GM21825 (cell line): ENCODE measurements at regions not wholly inside any gene's neighbourhood (a gene's known extent, or its start where the extent isn't known, plus 50 kb on each side); places are given as distances from the start of the nearest gene placed in this dataset.
A peak's percentile ranks its signal among the peaks of the same experiment; 100 is the strongest.

Experiments
- ATAC-seq: cut with Tn5 transposase; IDR thresholded peaks from one replicate; pipeline ENCODE4 v1.9.1; 2021; ENCODE audit warnings: mild to moderate bottlenecking, moderate library complexity; ENCODE audit not compliant: unreplicated experiment

DNA sequence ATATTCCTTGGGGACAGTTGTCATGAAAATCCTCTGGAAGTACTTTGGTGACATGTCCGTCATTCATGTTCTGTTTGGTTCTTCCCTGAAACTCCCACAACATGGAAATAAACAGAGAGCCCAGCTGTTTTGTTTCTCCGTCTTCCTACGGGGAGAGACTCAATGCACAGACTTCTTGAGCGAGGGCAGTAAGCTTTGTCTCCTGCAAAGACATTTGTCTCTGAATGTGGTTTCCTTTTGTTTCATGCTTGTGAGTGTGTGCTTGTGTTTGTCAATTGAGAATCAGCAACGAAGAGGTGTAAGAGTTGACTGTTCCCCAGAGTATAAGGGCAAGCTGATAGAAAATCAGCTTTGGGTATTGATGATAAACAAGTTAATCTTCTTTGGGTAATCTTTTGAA is 643.0 kb upstream of the RBFOX1 start:
- no peak for ATAC-seq

DNA sequence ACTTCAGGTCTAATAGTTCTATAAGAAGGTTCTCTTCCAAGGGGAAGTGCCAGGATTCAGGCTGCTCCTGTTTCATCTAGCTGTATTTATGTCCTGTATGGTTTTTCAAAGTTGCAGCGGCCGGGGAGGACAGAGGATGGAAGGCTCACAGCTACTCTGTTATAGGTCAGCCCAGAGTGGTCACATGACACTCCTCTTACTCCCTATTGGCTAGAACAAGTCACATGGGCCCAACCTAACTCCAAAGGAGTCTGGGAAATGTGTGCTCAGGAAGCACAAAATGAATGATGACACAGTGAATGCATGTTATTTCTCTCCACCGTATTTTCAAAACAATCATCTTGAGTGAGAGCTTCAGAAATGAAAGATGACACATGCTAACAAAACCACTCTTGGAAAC is 645.1 kb upstream of the RBFOX1 start:
- no peak for ATAC-seq

DNA sequence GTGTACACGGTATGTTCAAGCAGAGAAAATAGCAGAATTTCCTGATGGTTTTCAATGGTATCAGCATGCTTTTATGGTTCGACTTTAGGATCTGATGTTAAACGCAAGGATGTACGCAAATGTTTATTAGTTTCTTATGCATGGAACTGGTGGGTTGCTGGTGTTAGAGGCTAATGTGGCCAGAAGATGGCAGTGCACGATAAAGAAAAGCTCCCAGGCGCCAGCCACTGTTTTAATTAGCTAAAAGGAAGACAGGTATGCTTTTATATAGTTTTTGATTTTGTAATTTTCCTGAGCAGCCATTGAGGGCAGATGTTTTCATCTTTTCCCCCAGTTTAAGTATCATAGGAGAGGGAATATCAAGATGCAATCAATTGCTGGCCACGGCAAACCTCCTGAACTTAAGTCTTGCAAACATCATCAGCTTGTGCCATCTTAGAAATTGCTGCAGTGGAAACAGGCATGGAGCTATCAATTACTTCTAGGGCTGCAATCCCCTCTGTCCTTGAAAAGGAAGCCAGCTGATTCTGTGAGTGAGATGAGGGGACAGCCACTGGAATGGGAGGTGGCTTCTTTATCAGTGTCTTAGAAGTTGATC is 648.5 kb upstream of the RBFOX1 start:
- ATAC-seq: no peak

GRCh38 chr16:6682142-6682811 is 650.4 kb upstream of the RBFOX1 start:
- peak; percentile 67 for ATAC-seq

DNA sequence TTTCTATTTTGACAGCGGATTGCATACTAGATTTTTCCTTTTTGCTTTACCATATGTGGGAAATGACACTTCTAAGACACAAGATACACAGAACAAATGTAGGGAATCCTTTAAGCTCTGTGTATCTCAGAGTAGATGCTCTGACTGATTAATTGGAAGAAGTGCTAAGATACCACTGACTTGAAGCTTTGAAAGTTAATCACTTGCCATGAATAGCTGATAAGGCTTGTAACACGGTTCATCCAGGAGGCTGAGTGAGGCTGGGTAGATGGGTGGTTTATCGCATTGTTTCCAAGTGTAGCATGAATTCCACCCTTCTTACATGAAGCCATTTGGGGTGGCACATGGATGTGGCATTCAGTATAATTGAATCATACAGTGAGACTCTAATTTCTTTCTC is 654.1 kb upstream of the RBFOX1 start:
- ATAC-seq: no peak

DNA sequence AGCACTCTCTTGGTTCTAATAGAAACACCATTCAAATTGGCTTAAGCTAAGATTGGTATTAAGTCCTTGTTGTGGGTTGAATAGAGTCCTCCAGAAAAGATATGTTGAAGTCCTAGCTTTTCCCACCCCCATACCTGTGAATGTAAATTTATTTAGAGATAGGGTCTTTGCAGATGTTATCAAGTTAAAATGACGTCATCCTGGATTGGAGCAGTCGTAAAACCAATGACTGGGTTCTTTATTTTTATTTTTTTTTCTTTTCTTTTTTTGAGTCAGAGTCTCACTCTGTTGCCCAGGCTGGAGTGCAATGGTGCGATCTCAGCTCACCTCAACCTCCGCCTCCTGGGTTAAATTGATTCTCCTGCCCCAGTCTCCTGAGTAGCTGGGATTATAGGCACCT is 658.6 kb upstream of the RBFOX1 start:
- ATAC-seq: no peak

DNA sequence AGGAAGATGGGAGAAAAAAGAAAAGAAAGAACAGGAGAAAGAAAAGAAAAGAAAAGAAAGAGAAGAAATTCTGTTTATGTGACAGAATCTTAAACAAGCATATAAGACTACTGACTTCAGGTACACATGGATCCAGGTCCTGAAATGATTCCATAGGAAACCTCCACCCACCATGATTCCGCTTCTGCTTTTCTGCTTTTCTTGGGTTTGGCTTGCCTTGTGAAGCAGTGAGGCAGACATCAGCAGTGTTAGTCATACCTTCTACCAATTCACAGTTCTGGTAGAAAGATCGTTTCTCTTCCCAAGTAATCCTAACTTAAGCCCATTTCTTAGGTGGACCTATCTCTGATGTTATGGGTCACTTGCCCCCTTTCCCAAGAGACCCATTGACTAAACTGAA is 660.1 kb upstream of the RBFOX1 start:
- ATAC-seq: no peak

GRCh38 chr16:6667393-6667792 is 665.3 kb upstream of the RBFOX1 start:
- ATAC-seq: no peak

DNA sequence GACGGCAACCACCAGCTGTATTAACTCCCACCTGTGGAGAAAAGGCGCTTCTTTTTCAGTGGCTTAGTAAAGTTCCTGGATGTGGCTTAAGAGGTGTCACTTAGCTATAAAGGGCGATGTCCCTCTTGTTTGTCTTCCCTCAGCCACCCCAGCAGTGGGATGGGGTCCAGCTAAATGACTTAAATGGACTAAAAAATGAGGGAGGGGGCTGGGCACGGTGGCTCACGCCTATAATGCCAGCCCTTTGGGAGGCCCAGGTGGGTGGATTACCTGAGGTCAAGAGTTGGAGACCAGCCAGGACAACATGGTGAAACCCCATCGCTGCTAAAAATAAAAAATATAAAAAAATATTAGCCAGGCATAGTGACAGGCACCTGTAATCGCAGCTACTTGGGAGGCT is 667.5 kb upstream of the RBFOX1 start:
- no peak for ATAC-seq

DNA sequence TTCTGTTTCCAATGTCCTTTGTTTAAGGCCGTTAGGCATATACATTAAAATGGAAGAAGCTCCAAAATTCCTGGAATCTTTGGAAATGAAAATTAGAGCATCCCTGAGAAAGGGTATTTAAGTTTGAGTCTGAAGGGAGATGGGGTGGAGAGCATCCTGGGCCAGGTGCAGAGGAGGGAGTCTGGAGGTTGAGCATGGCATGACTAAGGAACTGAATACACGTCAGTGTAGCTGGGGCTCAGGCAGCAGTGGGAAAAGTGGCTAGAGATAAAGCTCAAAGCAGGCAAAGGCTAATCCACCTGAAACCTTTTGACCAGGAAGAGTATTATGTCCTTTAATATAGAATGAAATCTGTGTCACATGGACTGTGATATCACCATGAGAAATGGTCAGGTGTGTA is 669.0 kb upstream of the RBFOX1 start:
- no peak for ATAC-seq

- no peak for ATAC-seq
Observed at GRCh38 chr16:6656760-6657159, 675.9 kb upstream of the RBFOX1 start.

DNA sequence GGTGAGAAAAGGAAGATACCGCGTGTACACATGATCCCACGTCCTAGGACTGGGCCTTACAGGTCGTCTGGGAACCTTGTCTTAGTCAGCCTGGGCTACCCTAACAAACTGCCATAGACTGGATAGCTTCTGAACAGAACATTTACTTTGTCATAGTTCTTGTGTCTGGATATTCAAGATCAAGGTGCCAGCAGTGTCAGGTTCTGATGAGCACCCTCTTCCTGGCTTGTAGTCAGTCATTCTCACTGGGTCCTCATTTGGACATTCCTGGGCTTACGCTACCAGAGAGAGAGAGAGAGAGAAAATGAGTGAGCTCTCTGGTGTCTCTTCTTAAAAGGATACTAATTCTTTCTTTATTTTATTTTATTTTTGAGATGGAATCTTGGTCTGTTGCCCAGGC is 685.8 kb upstream of the RBFOX1 start:
- no peak for ATAC-seq

GRCh38 chr16:6645768-6646568 is 686.7 kb upstream of the RBFOX1 start:
- ATAC-seq: no peak

GRCh38 chr16:6644916-6645315 is 687.7 kb upstream of the RBFOX1 start:
- no peak for ATAC-seq

GRCh38 chr16:6643080-6643686 is 689.5 kb upstream of the RBFOX1 start:
- no peak for ATAC-seq

- no peak for ATAC-seq
Observed at GRCh38 chr16:6642271-6642670, 690.4 kb upstream of the RBFOX1 start.

DNA sequence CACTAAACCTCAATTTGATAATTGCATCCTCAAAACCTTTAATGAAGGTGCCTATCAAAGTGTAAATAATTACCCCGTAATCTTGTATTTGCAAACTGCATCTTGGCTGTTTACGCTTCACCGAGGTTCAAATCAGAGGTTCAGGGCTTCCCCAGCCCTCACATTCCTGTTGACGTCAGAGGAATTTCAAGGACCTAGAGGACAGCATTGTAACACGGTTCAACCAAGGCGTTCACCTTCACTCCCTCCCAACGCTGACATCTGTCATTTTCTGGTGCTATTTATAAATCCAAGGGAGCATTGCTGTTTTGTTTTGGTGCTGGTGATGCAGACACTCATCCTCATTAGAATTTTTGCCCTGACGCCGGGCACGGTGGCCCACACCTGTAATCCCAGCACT is 691.6 kb upstream of the RBFOX1 start:
- no peak for ATAC-seq

DNA sequence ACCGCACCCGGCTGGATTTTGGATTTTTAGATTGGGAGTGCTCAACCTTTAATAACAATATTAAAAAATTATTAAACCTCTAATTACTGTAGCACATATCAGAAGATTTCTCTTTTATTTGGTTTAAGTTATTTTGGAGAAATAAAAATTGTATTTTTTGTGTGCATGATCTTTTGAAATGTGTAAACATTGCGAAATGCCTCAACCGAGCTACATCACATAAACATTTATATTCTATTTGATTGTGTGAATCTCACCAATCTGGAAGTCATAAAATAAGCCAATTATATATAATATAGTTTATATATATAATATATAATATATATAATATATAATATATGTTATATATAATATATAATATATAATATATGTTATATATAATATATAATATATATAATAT is 696.2 kb upstream of the RBFOX1 start:
- ATAC-seq: no peak

DNA sequence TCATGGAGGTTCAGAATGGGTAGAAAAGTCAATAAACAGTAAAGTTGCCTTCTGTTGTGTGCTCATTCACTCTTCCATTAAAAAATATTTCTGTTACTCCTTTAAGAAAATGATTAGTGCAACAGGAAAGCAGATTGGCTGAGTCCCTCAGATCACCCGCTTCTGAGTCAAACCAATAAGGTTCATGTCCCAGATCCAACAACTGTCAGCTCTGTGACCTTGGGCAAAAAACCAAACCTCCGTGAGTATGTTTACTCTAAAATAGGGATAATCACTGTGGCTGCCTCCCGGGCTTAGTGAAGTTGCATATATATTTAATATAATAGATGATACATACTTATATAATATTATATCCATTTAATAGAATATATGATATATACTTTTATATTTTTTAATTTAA is 698.5 kb upstream of the RBFOX1 start:
- no peak for ATAC-seq

DNA sequence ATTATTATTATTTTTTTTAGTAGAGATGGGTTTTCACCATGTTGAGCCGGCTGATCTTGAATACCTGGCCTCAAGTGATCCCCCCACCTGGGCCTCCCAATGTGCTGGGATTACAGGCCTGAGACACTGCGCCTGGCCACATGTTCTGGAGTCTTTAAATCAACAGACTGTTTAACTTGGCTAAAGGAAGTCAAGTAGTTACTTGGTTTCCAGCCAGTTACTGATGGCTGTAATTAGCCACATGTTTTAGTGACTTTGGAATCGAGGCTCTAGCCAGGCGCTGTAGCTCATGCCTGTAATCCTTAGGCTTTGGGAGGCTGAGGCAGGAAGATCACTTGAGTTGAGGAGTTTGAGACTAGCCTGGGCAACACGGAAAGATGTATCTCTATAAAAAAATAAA is 699.2 kb upstream of the RBFOX1 start:
- no peak for ATAC-seq

GRCh38 chr16:6629110-6629509 is 703.5 kb upstream of the RBFOX1 start:
- ATAC-seq: no peak

DNA sequence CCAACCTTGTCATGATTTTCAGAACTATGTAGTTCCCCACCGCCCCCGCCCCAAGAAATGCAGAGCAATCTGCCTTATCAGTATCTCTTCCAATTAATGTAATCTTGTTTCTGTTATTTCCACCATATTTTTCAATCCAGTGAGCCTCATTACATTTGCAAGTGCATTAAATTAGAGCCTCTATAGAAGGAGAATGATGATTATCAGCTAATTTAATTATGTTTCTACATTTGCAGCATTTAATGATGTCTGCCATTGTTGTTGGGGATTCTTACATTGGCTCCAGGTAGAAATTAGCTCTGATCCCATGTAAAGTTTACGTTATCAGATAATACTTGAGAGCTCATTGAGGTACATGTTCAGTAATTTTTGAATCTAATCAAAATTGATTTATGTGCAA is 707.0 kb upstream of the RBFOX1 start:
- no peak for ATAC-seq
